22Rv1 (cell line): ENCODE measurements at regions not wholly inside any gene's neighbourhood (a gene's known extent, or its start where the extent isn't known, plus 50 kb on each side); places are given as distances from the start of the nearest gene placed in this dataset.

Source experiments
- CTCF ChIP-seq: fragments of 450-650 bp; IDR thresholded peaks from 2 replicates; pipeline ENCODE4 v1.5.1; 2017; ENCODE audit warnings: mild to moderate bottlenecking
- ZFX ChIP-seq: fragments of 450-650 bp; IDR thresholded peaks from 2 replicates; pipeline ENCODE4 v1.6.1; 2017; ENCODE audit warnings: antibody characterized with exemption, borderline replicate concordance

GRCh38 chr6:51529240-51529639 is 558.2 kb downstream of the PKHD1 start:
- TF ChIP-seq CTCF (no peak), ZFX (no peak)
